ENCODE measurements at regions not wholly inside any gene's neighbourhood (a gene's known extent, or its start where the extent isn't known, plus 50 kb on each side); places are given as distances from the start of the nearest gene placed in this dataset.

GRCh38 chr6:21971541-21971940, 325.3 kb downstream of the PRL start:
- DNase-seq, result no peak

GRCh38 chr6:21972516-21972915, 324.3 kb downstream of the PRL start:
- no peak for DNase-seq

- no peak for DNase-seq
Measured at GRCh38 chr6:21977346-21977745, 319.5 kb downstream of the PRL start.

GRCh38 chr6:21981235-21981833, 315.5 kb downstream of the PRL start:
- no peak for DNase-seq

GRCh38 chr6:21984135-21984534, 312.7 kb downstream of the PRL start:
- no peak for DNase-seq

GRCh38 chr6:21984561-21984960, 312.3 kb downstream of the PRL start:
- DNase-seq, result no peak

- no peak for DNase-seq
Measured at GRCh38 chr6:21985904-21986303, 310.9 kb downstream of the PRL start.

- no peak for DNase-seq
Measured at GRCh38 chr6:21986703-21987102, 310.1 kb downstream of the PRL start.

GRCh38 chr6:21987501-21987957, 309.3 kb downstream of the PRL start:
- peak; percentile 3 for DNase-seq

GRCh38 chr6:21990577-21990976, 306.3 kb downstream of the PRL start:
- DNase-seq, result no peak

GRCh38 chr6:21992178-21992967, 304.5 kb downstream of the PRL start:
- DNase-seq, result no peak

- no peak for DNase-seq
Measured at GRCh38 chr6:21993841-21994240, 303.0 kb downstream of the PRL start.

GRCh38 chr6:21994821-21995220, 302.0 kb downstream of the PRL start:
- DNase-seq, result no peak

- no peak for DNase-seq
Measured at GRCh38 chr6:21995318-21995717, 301.5 kb downstream of the PRL start.

GRCh38 chr6:21996425-21997118, 300.3 kb downstream of the PRL start:
- no peak for DNase-seq

GRCh38 chr6:21997119-21998037, 299.5 kb downstream of the PRL start:
- no peak for DNase-seq

GRCh38 chr6:21998582-21998981, 298.3 kb downstream of the PRL start:
- DNase-seq, result no peak

- no peak for DNase-seq
Measured at GRCh38 chr6:21999012-21999528, 297.8 kb downstream of the PRL start.

GRCh38 chr6:21999741-22000140, 297.1 kb downstream of the PRL start:
- DNase-seq, result no peak

- no peak for DNase-seq
Measured at GRCh38 chr6:22001396-22002027, 295.3 kb downstream of the PRL start.

GRCh38 chr6:22003287-22003686, 293.5 kb downstream of the PRL start:
- DNase-seq, result no peak

GRCh38 chr6:22006795-22007194, 290.0 kb downstream of the PRL start:
- DNase-seq, result no peak

All from CD4-positive, alpha-beta T cell treated with Interleukin-10 for 1 hour (primary cell).